KOPT-K1 (cell line): ENCODE measurements at regions not wholly inside any gene's neighbourhood (a gene's known extent, or its start where the extent isn't known, plus 50 kb on each side); places are given as distances from the start of the nearest gene placed in this dataset.
"Not testable (repeated sequence)": the region's sequence is repeated elsewhere in the genome, so short reads cannot be mapped to it uniquely, and the experiment has no call there.

Source experiments
- H3K27ac ChIP-seq: fragments of 200-600 bp; sonication (generic); 2 replicates; pipeline ENCODE4 v1.5.1; 2016; ENCODE audit warnings: antibody characterized with exemption, mild to moderate bottlenecking, low read depth, low read length; ENCODE audit not compliant: poor library complexity, severe bottlenecking
- H3K36me3 ChIP-seq: fragments of 200-600 bp; sonication (generic); 2 replicates; pipeline ENCODE4 v1.5.1; 2017; ENCODE audit warnings: antibody characterized with exemption, mild to moderate bottlenecking, low read length, moderate library complexity; ENCODE audit not compliant: insufficient read depth
- H3K9me3 ChIP-seq: fragments of 200-600 bp; sonication (generic); 2 replicates; pipeline ENCODE4 v1.5.1; 2017; ENCODE audit warnings: antibody characterized with exemption, low read length, mild to moderate bottlenecking; ENCODE audit not compliant: insufficient read depth, poor library complexity, severe bottlenecking

- Histone ChIP-seq H3K36me3 (no peaks in the 10 kb centered on the region), H3K27ac (no peak overlapping the region), H3K9me3 (no peaks in the 10 kb centered on the region)
These were observed 558.8 kb upstream of the GRIA3 start for GRCh38 chrX:122625239-122625638.

GRCh38 chrX:122625821-122626220, 558.3 kb upstream of the GRIA3 start:
- Histone ChIP-seq H3K9me3 (no peaks in the 10 kb centered on the region), H3K27ac (no peak overlapping the region), H3K36me3 (no peaks in the 10 kb centered on the region)

DNA sequence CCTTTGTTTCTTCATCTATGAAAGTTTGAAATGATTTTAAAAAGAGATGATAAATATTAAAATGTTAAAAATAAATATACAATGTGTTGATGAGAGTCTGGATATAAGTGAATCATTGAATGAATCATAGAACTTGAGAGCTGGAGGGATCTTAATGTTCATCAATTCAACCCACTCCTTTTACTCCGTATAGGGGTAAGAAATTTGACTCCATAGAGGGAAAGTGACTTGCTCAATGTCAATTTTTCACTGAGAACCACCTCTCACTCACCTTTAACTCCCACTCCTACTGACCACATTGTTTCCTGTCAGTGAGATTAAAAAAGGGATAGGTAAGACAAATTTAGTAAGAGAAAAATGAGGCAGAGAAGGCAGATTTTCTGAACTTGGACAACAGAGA, 557.2 kb upstream of the GRIA3 start:
- no peak overlapping the region for H3K27ac ChIP-seq
- no peaks in the 10 kb centered on the region for H3K9me3 ChIP-seq
- no peaks in the 10 kb centered on the region for H3K36me3 ChIP-seq

GRCh38 chrX:122641136-122641535, 542.9 kb upstream of the GRIA3 start:
- Histone ChIP-seq H3K36me3 (no peaks in the 10 kb centered on the region), H3K27ac (no peak overlapping the region), H3K9me3 (no peaks in the 10 kb centered on the region)

GRCh38 chrX:122641826-122642225, 542.3 kb upstream of the GRIA3 start:
- Histone ChIP-seq H3K36me3 (no peaks in the 10 kb centered on the region), H3K27ac (no peak overlapping the region), H3K9me3 (no peaks in the 10 kb centered on the region)

DNA sequence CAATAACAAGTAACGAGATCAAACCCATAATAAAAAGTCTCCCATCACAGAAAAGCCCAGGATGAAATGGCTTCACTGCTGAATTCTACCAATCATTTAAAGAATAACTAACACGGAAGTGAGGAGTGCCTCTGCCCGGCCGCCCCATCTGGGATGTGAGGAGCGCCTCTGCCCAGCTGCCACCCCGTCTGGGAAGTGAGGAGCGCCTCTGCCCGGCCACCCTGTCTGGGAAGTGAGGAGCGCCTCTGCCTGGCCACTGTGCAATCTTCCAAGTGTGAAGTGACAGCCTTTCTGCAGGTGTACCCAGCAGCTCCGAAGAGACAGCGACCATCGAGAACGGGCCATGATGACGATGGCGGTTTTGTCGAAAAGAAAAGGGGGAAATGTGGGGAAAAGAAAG, 528.8 kb upstream of the GRIA3 start:
- not testable (repeated sequence) for H3K27ac ChIP-seq, H3K9me3 ChIP-seq, H3K36me3 ChIP-seq

- no peak overlapping the region for H3K27ac ChIP-seq
These were observed 517.5 kb upstream of the GRIA3 start for GRCh38 chrX:122666601-122667000.

DNA sequence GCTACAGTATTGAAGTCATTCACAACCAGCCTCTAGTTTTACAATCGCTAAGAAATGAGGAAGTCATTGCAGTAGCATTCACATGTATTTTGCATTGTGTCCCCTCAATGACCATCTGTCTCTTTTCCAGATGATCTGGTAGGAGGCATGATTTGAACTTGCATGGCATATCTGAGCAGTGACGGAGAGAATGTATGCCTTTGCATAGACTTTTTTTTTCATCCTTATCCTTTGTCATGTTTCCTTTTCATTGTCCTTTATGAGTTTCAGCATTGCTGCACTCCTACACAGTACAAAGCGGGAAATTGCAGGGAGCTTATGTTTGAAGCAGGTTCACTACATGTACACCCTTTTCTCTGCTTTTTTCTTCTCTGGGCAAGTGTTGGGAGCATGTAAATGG, 516.4 kb upstream of the GRIA3 start:
- Histone ChIP-seq H3K9me3 (no peaks in the 10 kb centered on the region), H3K27ac (no peak overlapping the region), H3K36me3 (no peaks in the 10 kb centered on the region)

More at GRCh38 chrX:122666601-122667000, 517.5 kb upstream of the GRIA3 start:
- H3K9me3 ChIP-seq: no peaks in the 10 kb centered on the region
- H3K36me3 ChIP-seq: no peaks in the 10 kb centered on the region

- Histone ChIP-seq H3K27ac (no peak overlapping the region), H3K9me3 (no peaks in the 10 kb centered on the region), H3K36me3 (no peaks in the 10 kb centered on the region)
These were observed 480.3 kb upstream of the GRIA3 start for GRCh38 chrX:122703762-122704161.

DNA sequence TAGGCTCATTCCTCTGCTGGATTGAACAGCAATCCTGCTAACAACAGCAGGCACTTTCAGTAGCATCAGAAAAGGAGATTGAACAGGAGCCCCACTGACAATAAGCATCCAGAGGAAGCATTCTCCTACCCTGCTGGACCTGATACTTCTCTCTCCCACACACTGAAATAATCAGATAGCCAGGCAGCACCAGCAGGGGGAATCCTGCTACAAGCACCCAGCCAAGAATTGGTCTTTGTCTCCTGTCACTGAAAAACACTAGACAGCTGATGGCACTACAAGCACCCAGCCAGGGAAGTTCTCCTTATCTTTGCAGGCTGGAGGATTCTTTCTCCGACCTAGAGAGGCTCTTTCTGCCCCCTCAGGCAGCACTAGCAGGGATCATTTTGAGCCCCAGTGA, 444.3 kb upstream of the GRIA3 start:
- Histone ChIP-seq H3K36me3 (no peaks in the 10 kb centered on the region), H3K27ac (no peak overlapping the region), H3K9me3 (no peaks in the 10 kb centered on the region)

DNA sequence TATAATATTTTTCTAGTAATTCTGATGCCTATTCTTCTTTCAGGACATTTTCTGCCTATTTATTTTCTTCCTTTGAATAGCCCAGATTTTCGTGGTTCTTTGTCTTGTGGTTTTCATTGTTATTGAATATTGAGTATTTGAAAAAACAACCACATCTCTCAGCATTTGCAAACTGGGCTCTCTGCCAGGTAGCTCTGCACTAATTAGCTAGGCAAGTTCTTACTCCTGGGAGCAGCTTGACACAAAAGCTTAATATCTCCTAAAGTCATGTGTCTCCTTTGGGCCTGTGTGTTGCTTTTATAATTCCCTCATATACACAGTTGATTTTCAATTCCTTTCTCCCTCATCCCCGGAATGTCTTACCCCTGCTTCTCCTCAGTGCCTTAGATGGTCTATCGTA, 413.5 kb upstream of the GRIA3 start:
- no peaks in the 10 kb centered on the region for H3K36me3 ChIP-seq
- no peak overlapping the region for H3K27ac ChIP-seq
- H3K9me3 ChIP-seq: no peaks in the 10 kb centered on the region

DNA sequence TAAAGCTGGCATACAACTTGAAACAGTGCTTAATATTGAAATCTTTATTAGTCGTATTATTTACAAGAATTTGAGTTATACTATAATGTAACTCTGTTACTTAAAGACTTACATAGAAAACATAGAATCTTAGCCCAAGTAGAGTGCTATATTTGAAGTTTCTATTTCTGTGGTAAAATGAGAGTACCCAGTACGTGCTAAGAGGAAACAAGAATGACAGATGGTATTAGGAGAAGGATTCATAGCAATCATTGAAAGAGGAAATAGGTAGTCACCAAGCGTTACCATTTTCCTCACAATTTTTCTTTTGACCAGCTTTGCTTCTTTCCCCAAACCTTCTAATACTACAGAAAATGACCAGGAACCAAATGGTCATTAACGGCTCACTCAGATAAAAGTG, 412.1 kb upstream of the GRIA3 start:
- H3K27ac ChIP-seq: no peak overlapping the region
- H3K36me3 ChIP-seq: no peaks in the 10 kb centered on the region

DNA sequence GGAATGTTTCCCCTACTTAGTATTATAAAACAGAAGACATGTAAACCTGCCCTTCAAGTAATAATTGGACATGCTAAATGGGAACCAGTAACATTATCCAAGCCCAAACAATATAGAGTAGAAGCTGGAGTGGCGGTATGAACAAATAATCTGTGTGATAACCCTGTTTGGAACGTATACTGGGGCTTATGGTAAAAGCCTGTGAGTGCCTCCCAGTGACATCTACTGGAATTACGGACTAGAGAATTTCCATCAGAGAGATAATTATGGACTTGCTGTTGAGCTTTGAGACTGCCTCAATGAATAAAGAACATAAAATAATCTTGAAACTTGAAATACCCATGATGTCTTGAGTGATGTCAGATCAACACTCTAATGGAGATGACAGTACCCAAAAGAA, 406.3 kb upstream of the GRIA3 start:
- no peaks in the 10 kb centered on the region for H3K9me3 ChIP-seq
- H3K36me3 ChIP-seq: no peaks in the 10 kb centered on the region

More for the DNA sequence above, 412.1 kb upstream of the GRIA3 start:
- H3K9me3 ChIP-seq: no peaks in the 10 kb centered on the region

GRCh38 chrX:122783918-122784317, 400.2 kb upstream of the GRIA3 start:
- Histone ChIP-seq H3K36me3 (no peaks in the 10 kb centered on the region), H3K27ac (no peak overlapping the region), H3K9me3 (no peaks in the 10 kb centered on the region)

More for the DNA sequence above, 406.3 kb upstream of the GRIA3 start:
- no peak overlapping the region for H3K27ac ChIP-seq

DNA sequence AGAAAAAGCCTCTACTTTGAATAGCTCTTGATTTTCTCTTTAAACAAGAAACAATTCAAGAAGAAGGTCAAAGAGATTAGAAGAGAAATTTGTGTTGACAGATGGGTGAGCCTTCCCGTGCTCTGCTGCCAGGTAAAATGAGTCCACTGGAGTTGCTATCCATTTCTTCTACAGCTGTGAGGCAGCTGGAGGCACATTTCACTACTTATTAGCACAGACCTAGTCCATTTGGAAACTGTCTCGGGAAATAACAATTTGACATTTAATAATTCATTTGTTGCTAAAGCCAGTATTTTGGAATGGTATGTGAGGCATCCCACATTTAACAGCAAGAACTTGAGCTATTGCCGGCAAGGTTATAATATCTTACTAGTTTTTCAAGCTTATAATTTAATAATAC, 396.8 kb upstream of the GRIA3 start:
- H3K27ac ChIP-seq: no peak overlapping the region
- no peaks in the 10 kb centered on the region for H3K36me3 ChIP-seq
- no peaks in the 10 kb centered on the region for H3K9me3 ChIP-seq

GRCh38 chrX:122788216-122788615, 395.9 kb upstream of the GRIA3 start:
- Histone ChIP-seq H3K9me3 (no peaks in the 10 kb centered on the region), H3K36me3 (no peaks in the 10 kb centered on the region), H3K27ac (no peak overlapping the region)
